ENCODE measurements at regions not wholly inside any gene's neighbourhood (a gene's known extent, or its start where the extent isn't known, plus 50 kb on each side); places are given as distances from the start of the nearest gene placed in this dataset.

GRCh38 chrX:55142206-55142918 lies 53.5 kb downstream of the PAGE2 start:
- 92% methylated on average over 2 of the region's 3 CpGs; no CpG with 5 or more reads in 1 of the 2 experiments for WGBS, 2 experiments (ENCODE audit: insufficient coverage in 2 of 2)
- no peaks in the 10 kb centered on the region for H3K36me3 ChIP-seq (ENCODE audit: control insufficient read depth, insufficient read depth, low read length)
- H3K4me1 ChIP-seq (ENCODE audit: control insufficient read depth, insufficient read depth, low read length, poor library complexity, severe bottlenecking): peaks cover 13% of the 10 kb centered on the region
- no peak overlapping the region for H3K4me3 ChIP-seq (ENCODE audit: extremely low read depth, insufficient read depth, low read length, poor library complexity, severe bottlenecking)
- no peaks in the 10 kb centered on the region for H3K9me3 ChIP-seq (ENCODE audit: control insufficient read depth, low read length)
- H3K27ac ChIP-seq (ENCODE audit: low read depth, low read length, severe bottlenecking): peak overlapping the region; percentile 82

DNA sequence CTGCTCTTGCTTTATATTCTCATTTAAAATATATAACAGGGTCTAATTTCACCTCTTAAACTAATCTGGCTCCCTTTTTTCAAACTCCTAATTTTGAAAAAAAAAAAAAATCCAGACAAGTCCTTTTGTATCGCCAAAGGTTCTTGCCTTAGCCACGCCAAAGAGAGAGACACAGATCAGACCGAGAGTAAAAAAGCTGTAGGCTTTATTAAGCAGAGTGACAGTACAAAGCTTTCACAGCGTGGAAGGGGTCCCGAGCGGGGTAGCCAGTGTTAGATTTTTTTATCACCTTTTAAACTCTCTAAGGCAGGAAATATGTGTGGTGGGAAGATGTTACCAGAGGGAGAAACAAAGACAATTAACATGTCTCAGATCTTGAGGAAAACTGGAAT lies 54.1 kb downstream of the PAGE2 start:
- Histone ChIP-seq H3K4me1 (ENCODE audit: control insufficient read depth, insufficient read depth, low read length, poor library complexity, severe bottlenecking) (peaks cover 13% of the 10 kb centered on the region), H3K9me3 (ENCODE audit: control insufficient read depth, low read length) (no peaks in the 10 kb centered on the region), H3K27ac (ENCODE audit: low read depth, low read length, severe bottlenecking) (peak overlapping the region; percentile 82), H3K36me3 (ENCODE audit: control insufficient read depth, insufficient read depth, low read length) (no peaks in the 10 kb centered on the region), H3K4me3 (ENCODE audit: extremely low read depth, insufficient read depth, low read length, poor library complexity, severe bottlenecking) (no peak overlapping the region)
- WGBS, 2 experiments (ENCODE audit: insufficient coverage in 2 of 2): 50% methylated on average over 3 of the region's 6 CpGs; no CpG with 5 or more reads in 1 of the 2 experiments

- H3K9me3 ChIP-seq (ENCODE audit: control insufficient read depth, low read length): no peaks in the 10 kb centered on the region
- H3K4me1 ChIP-seq (ENCODE audit: control insufficient read depth, insufficient read depth, low read length, poor library complexity, severe bottlenecking): peaks cover 13% of the 10 kb centered on the region
- H3K36me3 ChIP-seq (ENCODE audit: control insufficient read depth, insufficient read depth, low read length): no peaks in the 10 kb centered on the region
- no CpG with 5 or more reads among the region's 2 CpGs for WGBS, 2 experiments (ENCODE audit: insufficient coverage in 2 of 2)
- peak overlapping the region; percentile 82 for H3K27ac ChIP-seq (ENCODE audit: low read depth, low read length, severe bottlenecking)
- H3K4me3 ChIP-seq (ENCODE audit: extremely low read depth, insufficient read depth, low read length, poor library complexity, severe bottlenecking): no peak overlapping the region
These were observed 54.8 kb downstream of the PAGE2 start for GRCh38 chrX:55143621-55144020.

DNA sequence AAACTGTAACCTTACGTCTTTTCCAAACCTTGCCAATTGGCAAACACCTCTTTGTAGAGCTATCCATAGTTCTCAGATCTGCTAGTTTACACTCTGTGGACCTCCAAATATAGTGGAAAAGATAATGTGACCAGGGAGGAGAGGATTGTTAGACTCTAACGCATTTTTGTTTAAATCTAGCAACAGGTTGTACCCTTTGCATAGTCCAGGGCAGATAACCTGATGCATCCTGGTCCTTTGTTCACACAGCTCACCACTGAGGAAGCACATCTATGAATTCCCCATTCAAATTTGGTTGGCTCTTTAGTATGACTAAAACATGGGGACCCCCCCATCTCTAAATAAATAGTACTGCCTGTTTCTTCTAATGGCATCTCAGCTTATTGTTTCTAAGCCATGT lies 55.9 kb downstream of the PAGE2 start:
- WGBS, 2 experiments (ENCODE audit: insufficient coverage in 2 of 2): 100% methylated on average over 1 of the region's 2 CpGs; no CpG with 5 or more reads in 1 of the 2 experiments
- Histone ChIP-seq H3K9me3 (ENCODE audit: control insufficient read depth, low read length) (no peaks in the 10 kb centered on the region), H3K4me3 (ENCODE audit: extremely low read depth, insufficient read depth, low read length, poor library complexity, severe bottlenecking) (no peak overlapping the region), H3K27ac (ENCODE audit: low read depth, low read length, severe bottlenecking) (no peak overlapping the region), H3K4me1 (ENCODE audit: control insufficient read depth, insufficient read depth, low read length, poor library complexity, severe bottlenecking) (peaks cover 13% of the 10 kb centered on the region), H3K36me3 (ENCODE audit: control insufficient read depth, insufficient read depth, low read length) (no peaks in the 10 kb centered on the region)

- H3K27ac ChIP-seq (ENCODE audit: low read depth, low read length, severe bottlenecking): no peak overlapping the region
- H3K36me3 ChIP-seq (ENCODE audit: control insufficient read depth, insufficient read depth, low read length): no peaks in the 10 kb centered on the region
- H3K4me1 ChIP-seq (ENCODE audit: control insufficient read depth, insufficient read depth, low read length, poor library complexity, severe bottlenecking): no peaks in the 10 kb centered on the region
- WGBS, 2 experiments (ENCODE audit: insufficient coverage in 2 of 2): 100% methylated on average over 1 of the region's 3 CpGs; no CpG with 5 or more reads in 1 of the 2 experiments
- H3K4me3 ChIP-seq (ENCODE audit: extremely low read depth, insufficient read depth, low read length, poor library complexity, severe bottlenecking): no peak overlapping the region
- no peaks in the 10 kb centered on the region for H3K9me3 ChIP-seq (ENCODE audit: control insufficient read depth, low read length)
These were observed 60.4 kb downstream of the PAGE2 start for GRCh38 chrX:55149242-55149641.

DNA sequence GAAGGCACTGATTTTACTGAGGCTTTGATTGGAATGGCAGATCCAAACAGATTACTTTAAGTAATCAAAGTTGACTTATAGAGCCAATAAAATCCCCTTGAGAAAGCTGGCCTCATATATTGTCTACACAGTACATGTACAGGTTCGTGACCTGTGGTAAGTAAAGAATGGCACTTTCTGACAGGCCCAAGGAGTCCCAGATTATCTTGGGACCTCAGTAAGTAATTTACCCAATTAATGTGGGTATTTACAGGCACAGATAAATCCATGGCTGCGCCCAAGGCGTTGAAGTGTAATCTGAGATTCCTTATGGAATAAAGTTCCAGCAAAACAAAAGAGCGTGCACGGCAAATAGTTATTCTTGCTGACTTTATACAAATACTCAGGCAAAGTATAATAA lies 62.4 kb downstream of the PAGE2 start:
- no peaks in the 10 kb centered on the region for H3K9me3 ChIP-seq (ENCODE audit: control insufficient read depth, low read length)
- WGBS, 2 experiments (ENCODE audit: insufficient coverage in 2 of 2): no CpG with 5 or more reads among the region's 5 CpGs

DNA sequence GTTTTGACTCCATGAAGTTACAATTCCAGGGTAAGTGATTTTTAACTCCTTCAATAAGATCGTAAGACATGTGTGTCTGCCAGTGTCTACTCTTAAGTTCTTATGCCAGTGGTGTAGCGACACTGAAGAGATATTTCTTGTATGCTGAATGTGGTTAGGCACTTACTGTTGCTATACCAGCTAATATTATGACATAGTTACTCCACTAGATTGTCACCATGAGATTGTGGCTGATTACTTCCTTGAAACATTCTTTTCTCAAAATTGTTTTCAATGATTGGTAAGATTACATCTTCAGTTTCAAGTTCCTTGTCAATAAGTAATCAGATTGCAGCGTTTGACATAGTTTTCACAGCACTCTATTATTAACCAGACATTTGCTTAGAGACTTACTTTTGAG lies 60.6 kb upstream of the PAGE5 start:
- H3K36me3 ChIP-seq (ENCODE audit: control insufficient read depth, insufficient read depth, low read length): no peaks in the 10 kb centered on the region
- WGBS, 2 experiments (ENCODE audit: insufficient coverage in 2 of 2): no CpG with 5 or more reads among the region's 3 CpGs
- no peaks in the 10 kb centered on the region for H3K9me3 ChIP-seq (ENCODE audit: control insufficient read depth, low read length)
- H3K4me3 ChIP-seq (ENCODE audit: extremely low read depth, insufficient read depth, low read length, poor library complexity, severe bottlenecking): no peak overlapping the region
- H3K4me1 ChIP-seq (ENCODE audit: control insufficient read depth, insufficient read depth, low read length, poor library complexity, severe bottlenecking): peaks cover 8% of the 10 kb centered on the region
- H3K27ac ChIP-seq (ENCODE audit: low read depth, low read length, severe bottlenecking): no peak overlapping the region

More for the DNA sequence above, 62.4 kb downstream of the PAGE2 start:
- Histone ChIP-seq H3K4me3 (ENCODE audit: extremely low read depth, insufficient read depth, low read length, poor library complexity, severe bottlenecking) (no peak overlapping the region), H3K36me3 (ENCODE audit: control insufficient read depth, insufficient read depth, low read length) (no peaks in the 10 kb centered on the region), H3K27ac (ENCODE audit: low read depth, low read length, severe bottlenecking) (no peak overlapping the region), H3K4me1 (ENCODE audit: control insufficient read depth, insufficient read depth, low read length, poor library complexity, severe bottlenecking) (no peaks in the 10 kb centered on the region)

DNA sequence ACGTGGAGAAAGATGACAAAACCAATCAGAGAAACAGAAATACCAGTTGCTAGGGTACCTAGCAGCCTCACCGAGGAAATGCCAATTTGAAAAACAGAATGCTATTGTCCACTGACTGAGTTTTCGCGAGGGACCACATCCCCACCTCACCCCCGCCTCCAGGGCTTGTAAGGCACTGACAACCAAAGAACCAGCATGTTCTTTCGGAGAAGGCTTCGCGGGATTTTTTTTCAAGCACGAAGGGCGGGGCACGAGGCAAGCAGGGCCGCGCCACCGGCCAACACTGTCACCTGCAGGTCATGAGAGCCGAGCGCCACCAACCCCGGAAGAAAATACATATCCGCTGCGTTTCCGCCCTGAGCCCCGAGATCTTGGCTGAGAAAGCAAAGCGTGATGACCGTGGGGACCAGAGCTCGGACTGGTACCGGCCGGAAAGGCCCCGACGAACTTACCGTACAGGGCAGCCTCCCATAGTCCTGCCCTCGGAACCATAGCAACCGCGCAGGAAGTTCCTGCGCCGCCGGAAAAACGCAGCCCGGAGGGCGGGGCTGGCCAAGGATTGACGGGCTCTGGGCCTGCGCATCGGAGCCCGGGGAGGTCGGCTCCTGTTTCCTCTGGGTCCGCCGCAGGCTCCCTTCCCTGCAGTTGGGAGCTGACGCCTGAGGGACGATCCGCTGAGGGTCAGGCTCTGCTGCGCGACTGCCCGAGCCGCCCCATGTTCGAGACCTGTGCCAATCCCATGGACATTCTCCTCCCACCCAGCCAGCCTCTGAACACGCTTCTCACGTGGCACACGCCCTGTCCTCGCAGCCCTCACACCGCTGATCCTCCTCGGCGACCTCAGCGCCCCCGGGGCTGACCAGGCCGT lies 59.2 kb upstream of the PAGE5 start:
- no peaks in the 10 kb centered on the region for H3K36me3 ChIP-seq (ENCODE audit: control insufficient read depth, insufficient read depth, low read length)
- 1 to 2% methylated on average over 22 to 28 of the region's 63 CpGs for WGBS, 2 experiments (ENCODE audit: insufficient coverage in 2 of 2)

GRCh38 chrX:55161581-55161980 lies 58.6 kb upstream of the PAGE5 start:
- WGBS, 2 experiments (ENCODE audit: insufficient coverage in 2 of 2): 12% methylated on average over 6 of the region's 12 CpGs; no CpG with 5 or more reads in 1 of the 2 experiments
- Histone ChIP-seq H3K4me1 (ENCODE audit: control insufficient read depth, insufficient read depth, low read length, poor library complexity, severe bottlenecking) (peaks cover 8% of the 10 kb centered on the region), H3K9me3 (ENCODE audit: control insufficient read depth, low read length) (no peaks in the 10 kb centered on the region), H3K4me3 (ENCODE audit: extremely low read depth, insufficient read depth, low read length, poor library complexity, severe bottlenecking) (peak overlapping the region; percentile 47), H3K36me3 (ENCODE audit: control insufficient read depth, insufficient read depth, low read length) (no peaks in the 10 kb centered on the region), H3K27ac (ENCODE audit: low read depth, low read length, severe bottlenecking) (peak overlapping the region; percentile 83)

More for the DNA sequence above, 59.2 kb upstream of the PAGE5 start:
- H3K4me1 ChIP-seq (ENCODE audit: control insufficient read depth, insufficient read depth, low read length, poor library complexity, severe bottlenecking): peaks cover 8% of the 10 kb centered on the region
- peak overlapping the region; percentile 47 for H3K4me3 ChIP-seq (ENCODE audit: extremely low read depth, insufficient read depth, low read length, poor library complexity, severe bottlenecking)
- H3K9me3 ChIP-seq (ENCODE audit: control insufficient read depth, low read length): no peaks in the 10 kb centered on the region
- peak overlapping the region; percentile 83 for H3K27ac ChIP-seq (ENCODE audit: low read depth, low read length, severe bottlenecking)

- Histone ChIP-seq H3K4me3 (ENCODE audit: extremely low read depth, insufficient read depth, low read length, poor library complexity, severe bottlenecking) (no peak overlapping the region), H3K4me1 (ENCODE audit: control insufficient read depth, insufficient read depth, low read length, poor library complexity, severe bottlenecking) (peaks cover 8% of the 10 kb centered on the region), H3K27ac (ENCODE audit: low read depth, low read length, severe bottlenecking) (no peak overlapping the region), H3K9me3 (ENCODE audit: control insufficient read depth, low read length) (no peaks in the 10 kb centered on the region), H3K36me3 (ENCODE audit: control insufficient read depth, insufficient read depth, low read length) (no peaks in the 10 kb centered on the region)
- WGBS, 2 experiments (ENCODE audit: insufficient coverage in 2 of 2): 88 to 90% methylated on average over 2 of the region's 3 CpGs
These were observed 57.0 kb upstream of the PAGE5 start for GRCh38 chrX:55163171-55163570.

Data from mesodermal cell (in vitro differentiated cells).